ENCODE measurements at regions not wholly inside any gene's neighbourhood (a gene's known extent, or its start where the extent isn't known, plus 50 kb on each side); places are given as distances from the start of the nearest gene placed in this dataset.

DNA sequence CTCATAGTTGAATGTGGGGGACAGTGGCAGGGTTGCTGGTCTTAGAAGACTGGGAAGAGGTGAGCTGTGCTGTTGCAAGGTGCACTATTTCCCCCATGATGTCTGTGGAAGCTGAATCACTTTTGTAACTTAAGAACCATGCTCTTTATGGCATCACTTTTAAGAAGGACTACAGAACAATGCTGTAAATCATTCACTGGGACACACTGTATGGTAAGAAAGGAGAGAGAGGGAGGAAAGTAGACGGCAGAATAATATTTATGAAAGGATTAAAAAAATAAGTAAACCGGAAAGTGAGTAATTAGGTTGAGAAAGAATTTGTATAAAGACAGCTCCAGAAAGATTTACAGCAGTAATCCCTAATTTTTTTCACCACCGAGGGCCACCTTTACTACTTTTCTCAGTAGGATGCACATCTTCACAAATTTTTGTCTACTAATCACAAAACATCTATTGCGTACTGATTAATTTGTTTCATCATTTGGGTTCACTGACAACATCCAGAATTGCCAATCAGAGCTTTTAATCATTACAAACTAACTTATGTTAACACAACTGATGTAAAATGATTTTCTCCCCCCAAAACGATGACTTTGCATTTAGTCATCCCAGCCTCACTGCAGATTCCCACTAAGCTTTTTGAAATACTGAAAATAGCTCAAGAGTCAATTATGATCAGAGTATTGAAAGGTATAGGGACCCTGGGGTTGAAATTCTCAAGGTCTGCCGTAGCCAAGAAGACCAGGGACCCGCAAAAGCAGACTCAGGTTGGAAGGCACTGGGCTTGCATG lies 560.7 kb upstream of the NOX3 start:
- TF ChIP-seq, protein P1, sequence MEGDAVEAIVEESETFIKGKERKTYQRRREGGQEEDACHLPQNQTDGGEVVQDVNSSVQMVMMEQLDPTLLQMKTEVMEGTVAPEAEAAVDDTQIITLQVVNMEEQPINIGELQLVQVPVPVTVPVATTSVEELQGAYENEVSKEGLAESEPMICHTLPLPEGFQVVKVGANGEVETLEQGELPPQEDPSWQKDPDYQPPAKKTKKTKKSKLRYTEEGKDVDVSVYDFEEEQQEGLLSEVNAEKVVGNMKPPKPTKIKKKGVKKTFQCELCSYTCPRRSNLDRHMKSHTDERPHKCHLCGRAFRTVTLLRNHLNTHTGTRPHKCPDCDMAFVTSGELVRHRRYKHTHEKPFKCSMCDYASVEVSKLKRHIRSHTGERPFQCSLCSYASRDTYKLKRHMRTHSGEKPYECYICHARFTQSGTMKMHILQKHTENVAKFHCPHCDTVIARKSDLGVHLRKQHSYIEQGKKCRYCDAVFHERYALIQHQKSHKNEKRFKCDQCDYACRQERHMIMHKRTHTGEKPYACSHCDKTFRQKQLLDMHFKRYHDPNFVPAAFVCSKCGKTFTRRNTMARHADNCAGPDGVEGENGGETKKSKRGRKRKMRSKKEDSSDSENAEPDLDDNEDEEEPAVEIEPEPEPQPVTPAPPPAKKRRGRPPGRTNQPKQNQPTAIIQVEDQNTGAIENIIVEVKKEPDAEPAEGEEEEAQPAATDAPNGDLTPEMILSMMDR (IDR thresholded peaks at IDR 0.05; ENCODE audit: unreplicated experiment) = no peak
- DNase-seq = no peak
- H3K9me3 Mint-ChIP-seq (ENCODE audit: low read depth, unreplicated experiment) = peaks cover 4% of the 10 kb centered on the region
- H3K36me3 Mint-ChIP-seq (ENCODE audit: insufficient read depth, unreplicated experiment) = no peaks in the 10 kb centered on the region
- no peak overlapping the region for H3K4me3 Mint-ChIP-seq (ENCODE audit: low read depth, unreplicated experiment)
- no peaks in the 10 kb centered on the region for H3K4me1 Mint-ChIP-seq (ENCODE audit: low read depth, unreplicated experiment)
- H3K27ac Mint-ChIP-seq (ENCODE audit: unreplicated experiment) = no peak overlapping the region
- intact Hi-C loops (cut with micrococcal nuclease; ENCODE audit: unreplicated experiment) = no loop called here
- no TSS peak for BruUV-seq (replicated peaks)
- CTCF ChIA-PET = no interaction called here
- no peaks in the 10 kb centered on the region for H3K27me3 Mint-ChIP-seq (ENCODE audit: unreplicated experiment)

DNA sequence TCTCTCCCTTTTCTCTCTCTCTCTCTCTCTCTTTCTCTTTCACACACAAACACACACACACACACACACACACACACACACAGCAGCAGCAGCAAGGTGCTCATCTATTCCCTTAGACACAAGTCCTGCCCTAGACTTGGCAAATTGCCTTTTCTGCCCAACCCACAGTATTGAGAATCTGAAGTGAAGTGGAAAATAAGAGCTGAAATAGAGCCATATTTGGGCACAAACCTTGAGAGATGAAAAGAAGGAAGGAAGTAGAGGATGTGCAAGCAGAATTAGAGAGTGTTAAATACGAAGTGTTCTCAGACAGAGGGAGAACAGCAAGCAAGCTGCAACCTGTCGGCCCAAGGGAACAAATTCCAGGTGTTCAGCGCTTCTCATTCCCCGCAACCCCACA lies 557.5 kb upstream of the NOX3 start:
- H3K27ac Mint-ChIP-seq (ENCODE audit: unreplicated experiment) = no peak overlapping the region
- CTCF ChIA-PET = interaction anchor here (0.7 kb wide), 1 partner anchor 15 kb away, joined by 4 read pairs; no protein-coding TSS in a partner anchor

DNA sequence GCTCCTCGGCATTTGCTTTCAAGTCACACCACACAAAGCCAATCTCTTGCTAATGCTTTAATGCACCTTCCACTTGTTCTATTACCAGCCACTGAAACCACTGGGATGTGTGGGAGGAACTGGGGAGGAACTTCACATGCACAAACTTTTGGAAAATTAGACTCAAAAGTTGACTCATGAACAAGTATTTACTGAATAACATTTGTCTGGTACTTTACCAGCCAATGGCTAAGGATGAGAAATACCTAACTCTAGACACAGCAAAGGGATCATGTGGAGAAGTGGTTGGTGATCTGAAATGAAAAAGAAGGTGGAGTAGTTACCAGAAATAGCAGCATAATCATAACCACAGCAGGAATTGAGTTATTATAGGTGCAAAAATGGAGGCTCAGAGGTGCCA lies 554.0 kb upstream of the NOX3 start:
- TF ChIP-seq, protein P1 (IDR thresholded peaks at IDR 0.05; ENCODE audit: unreplicated experiment) = no peak
- H3K27ac Mint-ChIP-seq (ENCODE audit: unreplicated experiment) = no peak overlapping the region
- H3K9me3 Mint-ChIP-seq (ENCODE audit: low read depth, unreplicated experiment) = no peaks in the 10 kb centered on the region
- DNase-seq = no peak
- intact Hi-C loops (cut with micrococcal nuclease; ENCODE audit: unreplicated experiment) = no loop called here
- no peaks in the 10 kb centered on the region for H3K27me3 Mint-ChIP-seq (ENCODE audit: unreplicated experiment)
- no peaks in the 10 kb centered on the region for H3K4me1 Mint-ChIP-seq (ENCODE audit: low read depth, unreplicated experiment)
- no TSS peak for BruUV-seq (replicated peaks)
- CTCF ChIA-PET = no interaction called here
- H3K4me3 Mint-ChIP-seq (ENCODE audit: low read depth, unreplicated experiment) = no peak overlapping the region
- H3K36me3 Mint-ChIP-seq (ENCODE audit: insufficient read depth, unreplicated experiment) = no peaks in the 10 kb centered on the region

More for the DNA sequence above, 557.5 kb upstream of the NOX3 start:
- TF ChIP-seq, protein P1 (IDR thresholded peaks at IDR 0.05; ENCODE audit: unreplicated experiment) = no peak
- Mint-ChIP-seq H3K4me1 (ENCODE audit: low read depth, unreplicated experiment) (no peaks in the 10 kb centered on the region), H3K4me3 (ENCODE audit: low read depth, unreplicated experiment) (no peak overlapping the region), H3K36me3 (ENCODE audit: insufficient read depth, unreplicated experiment) (no peaks in the 10 kb centered on the region), H3K27me3 (ENCODE audit: unreplicated experiment) (no peaks in the 10 kb centered on the region), H3K9me3 (ENCODE audit: low read depth, unreplicated experiment) (peaks cover 4% of the 10 kb centered on the region)
- intact Hi-C loops (cut with micrococcal nuclease; ENCODE audit: unreplicated experiment) = no loop called here
- BruUV-seq (replicated peaks) = no TSS peak
- DNase-seq = no peak

DNA sequence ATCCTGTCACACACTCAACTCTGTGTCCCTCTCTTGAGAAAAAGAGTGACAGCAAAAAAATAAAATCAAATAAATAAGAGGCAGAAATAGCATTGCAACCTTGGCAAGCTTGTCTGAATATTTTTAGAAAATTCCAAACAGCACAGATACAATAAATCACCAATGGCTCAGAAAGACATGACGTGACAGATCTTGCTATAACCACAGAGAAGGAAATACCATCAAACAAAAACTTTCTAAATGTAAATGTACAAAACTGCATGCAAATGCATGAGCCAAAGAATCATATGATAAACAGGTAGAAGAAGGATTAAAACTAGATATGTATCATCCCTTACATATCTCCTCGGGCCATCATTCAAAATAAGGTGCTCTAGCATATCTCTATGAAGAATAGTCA lies 549.2 kb upstream of the NOX3 start:
- BruUV-seq (replicated peaks) = no TSS peak
- H3K27ac Mint-ChIP-seq (ENCODE audit: unreplicated experiment) = no peak overlapping the region
- H3K27me3 Mint-ChIP-seq (ENCODE audit: unreplicated experiment) = no peaks in the 10 kb centered on the region
- no peaks in the 10 kb centered on the region for H3K4me1 Mint-ChIP-seq (ENCODE audit: low read depth, unreplicated experiment)
- H3K36me3 Mint-ChIP-seq (ENCODE audit: insufficient read depth, unreplicated experiment) = no peaks in the 10 kb centered on the region
- TF ChIP-seq, protein P1 (IDR thresholded peaks at IDR 0.05; ENCODE audit: unreplicated experiment) = no peak
- CTCF ChIA-PET = no interaction called here
- no peak for DNase-seq
- H3K4me3 Mint-ChIP-seq (ENCODE audit: low read depth, unreplicated experiment) = no peak overlapping the region
- intact Hi-C loops (cut with micrococcal nuclease; ENCODE audit: unreplicated experiment) = no loop called here
- H3K9me3 Mint-ChIP-seq (ENCODE audit: low read depth, unreplicated experiment) = peaks cover 2% of the 10 kb centered on the region
